HEK293 (cell line): ENCODE measurements at regions not wholly inside any gene's neighbourhood (a gene's known extent, or its start where the extent isn't known, plus 50 kb on each side); places are given as distances from the start of the nearest gene placed in this dataset.

Source experiments
- CTCF ChIA-PET: fragments of 350-600 bp; formaldehyde crosslinking; extraction: SDS; loops from one replicate; lab custom pipeline; 2021; ENCODE audit warnings: antibody characterized with exemption; lab: Yijun Ruan, JAX
- POLR2A ChIA-PET: fragments of 300-600 bp; formaldehyde crosslinking; extraction: SDS; loops from one replicate; lab custom pipeline; 2020; ENCODE audit warnings: antibody characterized with exemption, inconsistent platforms; lab: Yijun Ruan, JAX
- H3K27ac ChIP-seq: fragments of 200-500 bp; sonication (Bioruptor generic); 2 replicates; pipeline ENCODE4 v1.5.1; 2014; ENCODE audit warnings: low read depth, low read length, control low read depth, inconsistent platforms; ENCODE audit errors: extremely low read depth
- H3K36me3 ChIP-seq, 2 experiments: fragments of 200-500 bp in 1 of 2; sonication (Bioruptor generic) in 1 of 2; 1 replicate in 1 of 2; 2 replicates in 1 of 2; pipeline ENCODE4 v1.5.1; 2014 to 2017; ENCODE audit warnings: inconsistent platforms in 2 of 2, low read length in 2 of 2; ENCODE audit not compliant: control insufficient read depth in 2 of 2, insufficient read depth in 1 of 2
- H3K4me1 ChIP-seq: fragments of 200-500 bp; sonication (Bioruptor generic); 2 replicates; pipeline ENCODE4 v1.5.1; 2014; ENCODE audit warnings: mild to moderate bottlenecking, low read length, inconsistent platforms; ENCODE audit not compliant: control insufficient read depth, insufficient read depth
- H3K4me3 ChIP-seq: 2 replicates; pipeline ENCODE4 v1.5.1; 2011; ENCODE audit warnings: low read depth, mild to moderate bottlenecking, control low read depth, low read length, moderate library complexity
- H3K9me3 ChIP-seq: fragments of 200-500 bp; sonication (Bioruptor generic); 2 replicates; pipeline ENCODE4 v1.5.1; 2014; ENCODE audit warnings: low read depth, low read length, inconsistent platforms; ENCODE audit not compliant: control insufficient read depth, insufficient read depth
- BCL11B ChIP-seq: fragments of 450-650 bp; formaldehyde crosslinking; IDR thresholded peaks from 2 replicates; pipeline ENCODE4 v1.5.1; 2016; ENCODE audit warnings: low read depth, missing biosample characterization, missing genetic modification characterization
- IKZF3 ChIP-seq: fragments of 450-650 bp; IDR thresholded peaks from 2 replicates; pipeline ENCODE4 v1.5.0; 2018; ENCODE audit warnings: missing biosample characterization, mild to moderate bottlenecking, missing genetic modification characterization, moderate library complexity
- ZBTB17 ChIP-seq: fragments of 450-650 bp; formaldehyde crosslinking; IDR thresholded peaks from 2 replicates; pipeline ENCODE4 v1.5.1; 2016; ENCODE audit warnings: missing biosample characterization, missing genetic modification characterization
- ZBTB21 ChIP-seq: fragments of 450-650 bp; formaldehyde crosslinking; IDR thresholded peaks from 2 replicates; pipeline ENCODE4 v1.5.1; 2017; ENCODE audit warnings: missing biosample characterization, missing genetic modification characterization
- ZFHX2 ChIP-seq: fragments of 450-650 bp; formaldehyde crosslinking; conservative IDR thresholded peaks from 2 replicates; pipeline ENCODE4 v1.5.1; 2016; ENCODE audit warnings: missing biosample characterization, missing genetic modification characterization
- ZFP37 ChIP-seq: fragments of 450-650 bp; formaldehyde crosslinking; IDR thresholded peaks from 2 replicates; pipeline ENCODE4 v1.5.1; 2016; ENCODE audit warnings: missing biosample characterization, missing genetic modification characterization
- ZNF112 ChIP-seq: fragments of 450-650 bp; formaldehyde crosslinking; IDR thresholded peaks from 2 replicates; pipeline ENCODE4 v1.5.0; 2017; ENCODE audit warnings: missing biosample characterization, missing genetic modification characterization
- ZNF16 ChIP-seq: fragments of 450-650 bp; formaldehyde crosslinking; IDR thresholded peaks from 2 replicates; pipeline ENCODE4 v1.5.1; 2016; ENCODE audit warnings: low read depth, missing biosample characterization, missing genetic modification characterization
- ZNF211 ChIP-seq: fragments of 450-650 bp; formaldehyde crosslinking; IDR thresholded peaks from 2 replicates; pipeline ENCODE4 v1.5.1; 2016; ENCODE audit warnings: low read depth, missing biosample characterization, missing genetic modification characterization
- ZNF266 ChIP-seq: fragments of 450-650 bp; formaldehyde crosslinking; IDR thresholded peaks from 2 replicates; pipeline ENCODE4 v1.5.1; 2016; ENCODE audit warnings: missing biosample characterization, missing genetic modification characterization, low read depth
- ZNF335 ChIP-seq: fragments of 450-650 bp; formaldehyde crosslinking; conservative IDR thresholded peaks from 2 replicates; pipeline ENCODE4 v1.5.1; 2016; ENCODE audit warnings: missing biosample characterization, missing genetic modification characterization
- ZNF660 ChIP-seq: fragments of 450-650 bp; IDR thresholded peaks from 2 replicates; pipeline ENCODE4 v1.5.1; 2018; ENCODE audit warnings: missing biosample characterization, mild to moderate bottlenecking, missing genetic modification characterization
- TF ChIP-seq, protein P1 (sequence below): IDR thresholded peaks from 2 replicates; pipeline ENCODE4 v1.6.1; 2011; ENCODE audit warnings: mild to moderate bottlenecking, low read depth, low read length, borderline replicate concordance
- TF ChIP-seq, protein P2 (sequence below): fragments of 450-650 bp; formaldehyde crosslinking; IDR thresholded peaks from 2 replicates; pipeline ENCODE4 v1.5.1; 2016; ENCODE audit warnings: missing biosample characterization, missing genetic modification characterization
- TF ChIP-seq, protein P3 (sequence below): fragments of 450-650 bp; formaldehyde crosslinking; IDR thresholded peaks from 2 replicates; pipeline ENCODE4 v1.5.1; 2016; ENCODE audit warnings: missing biosample characterization, missing genetic modification characterization
- TF ChIP-seq, protein P4 (sequence below): fragments of 450-650 bp; formaldehyde crosslinking; IDR thresholded peaks from 2 replicates; pipeline ENCODE4 v1.5.1; 2016; ENCODE audit warnings: missing biosample characterization, missing genetic modification characterization, borderline replicate concordance
- TF ChIP-seq, protein P5 (sequence below): fragments of 450-650 bp; formaldehyde crosslinking; IDR thresholded peaks from 2 replicates; pipeline ENCODE4 v1.5.1; 2017; ENCODE audit warnings: missing biosample characterization, missing genetic modification characterization
- TF ChIP-seq, protein P6 (sequence below): fragments of 450-650 bp; formaldehyde crosslinking; IDR thresholded peaks from 2 replicates; pipeline ENCODE4 v1.5.1; 2016; ENCODE audit warnings: missing biosample characterization, missing genetic modification characterization

DNA sequence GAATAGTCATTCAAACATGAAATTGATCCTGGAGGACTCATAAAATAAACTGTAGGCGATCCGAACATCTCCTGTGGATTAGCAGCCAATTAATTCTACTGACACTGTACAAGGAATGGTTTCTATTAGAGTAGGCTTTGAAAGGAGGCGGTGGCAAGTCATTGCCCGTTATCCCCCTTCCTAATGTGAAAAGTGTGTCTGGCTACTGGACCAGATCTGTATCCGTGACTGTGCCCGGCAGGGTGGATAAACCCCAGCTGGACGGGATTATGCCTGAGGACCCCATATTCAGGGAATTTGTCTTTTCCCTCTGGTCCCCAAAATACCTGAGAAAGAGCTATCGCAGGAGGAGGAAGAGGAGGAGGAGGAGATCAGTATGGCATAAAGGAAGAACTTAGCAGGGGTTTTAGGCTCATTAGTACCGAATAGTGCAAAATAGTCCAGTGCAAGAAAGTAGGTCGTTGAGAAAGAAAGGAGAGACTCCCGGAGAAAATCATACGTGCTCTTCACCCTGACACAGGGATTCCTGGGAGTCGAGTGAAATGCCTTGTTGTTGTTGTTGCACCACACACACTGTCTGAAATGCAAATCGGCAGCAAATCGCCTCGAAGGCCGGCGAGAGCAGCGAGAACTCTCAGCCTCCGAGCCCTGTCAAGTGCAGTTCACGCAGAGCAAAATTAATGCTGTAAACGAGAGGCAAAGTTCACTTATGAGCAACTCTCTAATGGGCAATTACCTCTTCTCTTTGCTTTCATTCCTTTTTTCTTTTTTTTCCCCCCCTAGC is 178.9 kb upstream of the ARID1B start:
- CTCF ChIA-PET = no interaction called here

More for the DNA sequence above, 178.9 kb upstream of the ARID1B start:
- Histone ChIP-seq H3K27ac (no peak overlapping the region), H3K9me3 (no peaks in the 10 kb centered on the region), H3K36me3 (no peaks in the 10 kb centered on the region), H3K4me1 (no peaks in the 10 kb centered on the region), H3K4me3 (no peak overlapping the region)
- TF ChIP-seq ZBTB17 (no peak), IKZF3 (tag by site-specific recombination) (no peak), ZFP37 (tag by site-specific recombination) (no peak), ZNF112 (tag by site-specific recombination) (no peak), ZBTB21 (tag by site-specific recombination) (no peak), ZNF266 (tag by site-specific recombination) (no peak), ZNF16 (tag by site-specific recombination) (no peak), ZNF660 (no peak), ZNF335 (tag by site-specific recombination) (no peak), ZFHX2 (tag by site-specific recombination) (no peak), ZNF211 (tag by site-specific recombination) (no peak), BCL11B (tag by site-specific recombination) (no peak)
- TF ChIP-seq, protein P1, sequence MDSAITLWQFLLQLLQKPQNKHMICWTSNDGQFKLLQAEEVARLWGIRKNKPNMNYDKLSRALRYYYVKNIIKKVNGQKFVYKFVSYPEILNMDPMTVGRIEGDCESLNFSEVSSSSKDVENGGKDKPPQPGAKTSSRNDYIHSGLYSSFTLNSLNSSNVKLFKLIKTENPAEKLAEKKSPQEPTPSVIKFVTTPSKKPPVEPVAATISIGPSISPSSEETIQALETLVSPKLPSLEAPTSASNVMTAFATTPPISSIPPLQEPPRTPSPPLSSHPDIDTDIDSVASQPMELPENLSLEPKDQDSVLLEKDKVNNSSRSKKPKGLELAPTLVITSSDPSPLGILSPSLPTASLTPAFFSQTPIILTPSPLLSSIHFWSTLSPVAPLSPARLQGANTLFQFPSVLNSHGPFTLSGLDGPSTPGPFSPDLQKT = no peak
- TF ChIP-seq, protein P2, sequence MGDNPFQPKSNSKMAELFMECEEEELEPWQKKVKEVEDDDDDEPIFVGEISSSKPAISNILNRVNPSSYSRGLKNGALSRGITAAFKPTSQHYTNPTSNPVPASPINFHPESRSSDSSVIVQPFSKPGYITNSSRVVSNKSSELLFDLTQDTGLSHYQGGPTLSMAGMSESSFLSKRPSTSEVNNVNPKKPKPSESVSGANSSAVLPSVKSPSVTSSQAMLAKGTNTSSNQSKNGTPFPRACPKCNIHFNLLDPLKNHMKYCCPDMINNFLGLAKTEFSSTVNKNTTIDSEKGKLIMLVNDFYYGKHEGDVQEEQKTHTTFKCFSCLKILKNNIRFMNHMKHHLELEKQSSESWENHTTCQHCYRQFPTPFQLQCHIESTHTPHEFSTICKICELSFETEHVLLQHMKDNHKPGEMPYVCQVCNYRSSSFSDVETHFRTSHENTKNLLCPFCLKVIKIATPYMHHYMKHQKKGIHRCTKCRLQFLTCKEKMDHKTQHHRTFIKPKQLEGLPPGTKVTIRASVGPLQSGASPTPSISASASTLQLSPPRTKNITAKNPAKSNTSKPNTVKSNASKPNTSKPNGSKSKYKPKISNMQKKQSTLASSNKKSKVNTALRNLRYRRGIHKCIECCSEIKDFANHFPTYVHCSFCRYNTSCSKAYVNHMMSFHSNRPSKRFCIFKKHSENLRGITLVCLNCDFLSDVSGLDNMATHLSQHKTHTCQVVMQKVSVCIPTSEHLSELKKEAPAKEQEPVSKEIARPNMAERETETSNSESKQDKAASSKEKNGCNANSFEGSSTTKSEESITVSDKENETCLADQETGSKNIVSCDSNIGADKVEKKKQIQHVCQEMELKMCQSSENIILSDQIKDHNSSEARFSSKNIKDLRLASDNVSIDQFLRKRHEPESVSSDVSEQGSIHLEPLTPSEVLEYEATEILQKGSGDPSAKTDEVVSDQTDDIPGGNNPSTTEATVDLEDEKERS (tag by site-specific recombination) = no peak
- TF ChIP-seq, protein P3, sequence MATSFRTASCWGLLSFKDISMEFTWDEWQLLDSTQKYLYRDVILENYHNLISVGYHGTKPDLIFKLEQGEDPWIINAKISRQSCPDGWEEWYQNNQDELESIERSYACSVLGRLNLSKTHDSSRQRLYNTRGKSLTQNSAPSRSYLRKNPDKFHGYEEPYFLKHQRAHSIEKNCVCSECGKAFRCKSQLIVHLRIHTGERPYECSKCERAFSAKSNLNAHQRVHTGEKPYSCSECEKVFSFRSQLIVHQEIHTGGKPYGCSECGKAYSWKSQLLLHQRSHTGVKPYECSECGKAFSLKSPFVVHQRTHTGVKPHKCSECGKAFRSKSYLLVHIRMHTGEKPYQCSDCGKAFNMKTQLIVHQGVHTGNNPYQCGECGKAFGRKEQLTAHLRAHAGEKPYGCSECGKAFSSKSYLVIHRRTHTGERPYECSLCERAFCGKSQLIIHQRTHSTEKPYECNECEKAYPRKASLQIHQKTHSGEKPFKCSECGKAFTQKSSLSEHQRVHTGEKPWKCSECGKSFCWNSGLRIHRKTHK = no peak
- TF ChIP-seq, protein P4, sequence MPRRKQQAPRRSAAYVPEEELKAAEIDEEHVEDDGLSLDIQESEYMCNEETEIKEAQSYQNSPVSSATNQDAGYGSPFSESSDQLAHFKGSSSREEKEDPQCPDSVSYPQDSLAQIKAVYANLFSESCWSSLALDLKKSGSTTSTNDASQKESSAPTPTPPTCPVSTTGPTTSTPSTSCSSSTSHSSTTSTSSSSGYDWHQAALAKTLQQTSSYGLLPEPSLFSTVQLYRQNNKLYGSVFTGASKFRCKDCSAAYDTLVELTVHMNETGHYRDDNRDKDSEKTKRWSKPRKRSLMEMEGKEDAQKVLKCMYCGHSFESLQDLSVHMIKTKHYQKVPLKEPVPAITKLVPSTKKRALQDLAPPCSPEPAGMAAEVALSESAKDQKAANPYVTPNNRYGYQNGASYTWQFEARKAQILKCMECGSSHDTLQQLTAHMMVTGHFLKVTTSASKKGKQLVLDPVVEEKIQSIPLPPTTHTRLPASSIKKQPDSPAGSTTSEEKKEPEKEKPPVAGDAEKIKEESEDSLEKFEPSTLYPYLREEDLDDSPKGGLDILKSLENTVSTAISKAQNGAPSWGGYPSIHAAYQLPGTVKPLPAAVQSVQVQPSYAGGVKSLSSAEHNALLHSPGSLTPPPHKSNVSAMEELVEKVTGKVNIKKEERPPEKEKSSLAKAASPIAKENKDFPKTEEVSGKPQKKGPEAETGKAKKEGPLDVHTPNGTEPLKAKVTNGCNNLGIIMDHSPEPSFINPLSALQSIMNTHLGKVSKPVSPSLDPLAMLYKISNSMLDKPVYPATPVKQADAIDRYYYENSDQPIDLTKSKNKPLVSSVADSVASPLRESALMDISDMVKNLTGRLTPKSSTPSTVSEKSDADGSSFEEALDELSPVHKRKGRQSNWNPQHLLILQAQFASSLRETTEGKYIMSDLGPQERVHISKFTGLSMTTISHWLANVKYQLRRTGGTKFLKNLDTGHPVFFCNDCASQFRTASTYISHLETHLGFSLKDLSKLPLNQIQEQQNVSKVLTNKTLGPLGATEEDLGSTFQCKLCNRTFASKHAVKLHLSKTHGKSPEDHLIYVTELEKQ (tag by site-specific recombination) = no peak
- TF ChIP-seq, protein P5, sequence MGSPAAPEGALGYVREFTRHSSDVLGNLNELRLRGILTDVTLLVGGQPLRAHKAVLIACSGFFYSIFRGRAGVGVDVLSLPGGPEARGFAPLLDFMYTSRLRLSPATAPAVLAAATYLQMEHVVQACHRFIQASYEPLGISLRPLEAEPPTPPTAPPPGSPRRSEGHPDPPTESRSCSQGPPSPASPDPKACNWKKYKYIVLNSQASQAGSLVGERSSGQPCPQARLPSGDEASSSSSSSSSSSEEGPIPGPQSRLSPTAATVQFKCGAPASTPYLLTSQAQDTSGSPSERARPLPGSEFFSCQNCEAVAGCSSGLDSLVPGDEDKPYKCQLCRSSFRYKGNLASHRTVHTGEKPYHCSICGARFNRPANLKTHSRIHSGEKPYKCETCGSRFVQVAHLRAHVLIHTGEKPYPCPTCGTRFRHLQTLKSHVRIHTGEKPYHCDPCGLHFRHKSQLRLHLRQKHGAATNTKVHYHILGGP (tag by site-specific recombination) = no peak
- TF ChIP-seq, protein P6, sequence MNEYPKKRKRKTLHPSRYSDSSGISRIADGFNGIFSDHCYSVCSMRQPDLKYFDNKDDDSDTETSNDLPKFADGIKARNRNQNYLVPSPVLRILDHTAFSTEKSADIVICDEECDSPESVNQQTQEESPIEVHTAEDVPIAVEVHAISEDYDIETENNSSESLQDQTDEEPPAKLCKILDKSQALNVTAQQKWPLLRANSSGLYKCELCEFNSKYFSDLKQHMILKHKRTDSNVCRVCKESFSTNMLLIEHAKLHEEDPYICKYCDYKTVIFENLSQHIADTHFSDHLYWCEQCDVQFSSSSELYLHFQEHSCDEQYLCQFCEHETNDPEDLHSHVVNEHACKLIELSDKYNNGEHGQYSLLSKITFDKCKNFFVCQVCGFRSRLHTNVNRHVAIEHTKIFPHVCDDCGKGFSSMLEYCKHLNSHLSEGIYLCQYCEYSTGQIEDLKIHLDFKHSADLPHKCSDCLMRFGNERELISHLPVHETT (tag by site-specific recombination) = no peak
- POLR2A ChIA-PET = no interaction called here
